Astrocyte (in vitro differentiated cells and primary cell): ENCODE measurements at regions not wholly inside any gene's neighbourhood (a gene's known extent, or its start where the extent isn't known, plus 50 kb on each side); places are given as distances from the start of the nearest gene placed in this dataset.

Experiments used
- CTCF ChIP-seq: IDR thresholded peaks from 2 replicates; pipeline ENCODE4 v1.5.1; 2011; ENCODE audit warnings: low read depth, mild to moderate bottlenecking, inconsistent platforms, low read length, moderate library complexity; ENCODE audit not compliant: insufficient read depth
- EZH2 ChIP-seq: IDR thresholded peaks from 2 replicates; pipeline ENCODE4 v1.6.1; 2012; ENCODE audit warnings: mild to moderate bottlenecking, low read length, inconsistent platforms; ENCODE audit not compliant: insufficient read depth

GRCh38 chr3:132202586-132202985 is 114.6 kb upstream of the ACP3 start:
- TF ChIP-seq CTCF (no peak), EZH2 (no peak)
